IPS-NIHi11 (cell line): ENCODE measurements at regions not wholly inside any gene's neighbourhood (a gene's known extent, or its start where the extent isn't known, plus 50 kb on each side); places are given as distances from the start of the nearest gene placed in this dataset.

Experiments used
- DNase-seq: peaks from one replicate; pipeline ENCODE4 v3.0.0; 2012; ENCODE audit warnings: mixed read lengths, low spot score

DNA sequence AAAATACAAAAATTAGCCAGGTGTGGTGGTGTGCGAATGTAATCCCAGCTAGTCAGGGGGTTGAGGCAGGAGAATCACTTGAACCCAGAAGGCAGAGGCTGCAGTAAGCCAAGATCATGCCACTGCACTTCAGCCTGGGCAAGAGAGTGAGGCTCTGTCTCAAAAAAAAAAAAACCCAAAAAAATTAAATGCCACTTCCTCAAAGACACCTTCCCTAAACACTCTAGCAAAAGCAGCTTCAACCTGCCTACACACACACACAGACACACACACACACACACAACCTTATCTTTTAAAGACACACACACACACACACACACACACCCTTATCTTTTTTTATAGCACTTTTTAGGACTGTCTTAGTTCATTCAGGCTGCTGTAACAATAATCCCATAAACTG is 201.7 kb upstream of the PSMD7 start:
- DNase-seq = no peak

- DNase-seq = no peak
Measured at GRCh38 chr16:74094514-74094913, 202.1 kb upstream of the PSMD7 start.

DNA sequence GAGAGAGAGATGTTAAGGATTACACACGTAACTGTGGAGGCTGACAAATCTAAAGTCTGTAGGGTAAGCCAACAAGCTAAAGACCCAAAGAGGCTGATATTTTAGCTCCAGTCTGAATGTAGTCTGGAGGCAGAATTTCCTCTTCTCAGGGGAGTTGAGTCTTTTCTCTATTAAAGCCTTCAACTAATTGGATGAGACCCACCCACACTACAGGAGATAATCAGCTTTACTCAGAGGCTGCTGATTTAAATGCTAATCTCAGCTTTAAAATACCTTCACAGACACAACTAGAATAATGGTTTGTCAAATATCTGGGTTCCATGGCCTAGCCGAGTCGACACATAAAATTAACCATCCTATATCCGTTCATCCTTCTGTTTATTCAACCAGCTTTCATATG is 204.3 kb upstream of the PSMD7 start:
- no peak for DNase-seq

- no peak for DNase-seq
Measured at GRCh38 chr16:74090871-74091270, 205.7 kb upstream of the PSMD7 start.

- no peak for DNase-seq
Measured at GRCh38 chr16:74083541-74083940, 213.1 kb upstream of the PSMD7 start.

DNA sequence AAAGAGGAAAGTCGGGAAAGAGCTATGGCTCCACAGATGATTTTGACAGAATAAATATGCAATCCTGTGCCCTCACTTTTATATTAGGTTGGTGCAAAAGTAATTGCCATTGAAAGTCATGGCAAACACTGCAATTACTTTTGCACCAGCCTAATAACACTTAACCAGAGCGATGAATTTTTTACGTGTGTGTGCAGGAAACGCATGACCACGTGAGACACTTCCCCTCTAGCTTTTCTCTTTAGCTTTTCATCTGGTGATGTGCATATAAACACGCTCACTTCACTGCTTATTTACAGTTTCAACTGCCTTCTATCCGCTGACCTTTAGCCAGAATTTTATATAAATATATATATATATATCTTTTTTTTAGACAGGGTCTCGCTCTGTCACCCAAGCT is 216.3 kb upstream of the PSMD7 start:
- no peak for DNase-seq

DNA sequence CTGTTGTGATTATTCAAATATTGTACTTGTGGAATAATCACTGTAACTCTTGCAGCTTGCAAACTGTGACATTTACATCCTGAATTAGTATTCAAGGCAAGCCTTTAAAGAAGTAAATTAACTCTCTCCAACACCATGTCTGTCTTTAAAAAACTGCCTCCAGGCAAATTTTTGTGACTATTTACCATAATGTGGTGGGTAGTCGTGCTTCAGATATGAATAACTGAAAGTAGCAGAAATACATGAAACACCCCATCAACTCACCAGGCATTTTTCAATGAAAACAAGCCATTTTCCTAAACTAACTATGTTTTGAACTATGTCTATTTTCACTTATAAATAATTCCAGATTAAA is 217.4 kb upstream of the PSMD7 start:
- DNase-seq = no peak

- no peak for DNase-seq
Measured at GRCh38 chr16:74078511-74079231, 217.9 kb upstream of the PSMD7 start.

- peak; percentile 31 for DNase-seq
Measured at GRCh38 chr16:74076568-74076967, 220.0 kb upstream of the PSMD7 start.

DNA sequence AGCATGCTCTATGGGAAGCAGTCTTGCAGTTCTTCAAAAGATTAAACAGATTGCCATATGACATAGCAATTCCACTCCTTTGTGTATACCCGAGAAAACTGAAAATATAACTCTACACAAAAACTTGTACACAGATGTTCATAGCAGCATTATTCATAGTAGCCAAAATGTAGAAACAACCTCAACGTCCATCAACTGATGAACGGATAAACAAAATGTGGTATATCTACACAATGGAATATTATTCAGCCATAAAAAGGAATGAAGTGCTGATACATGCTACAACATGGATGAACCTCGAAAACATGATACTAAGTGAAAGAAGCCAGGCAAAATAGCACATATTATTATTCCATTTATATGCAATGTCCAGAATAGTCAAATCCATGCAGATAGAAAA is 221.2 kb upstream of the PSMD7 start:
- no peak for DNase-seq

DNA sequence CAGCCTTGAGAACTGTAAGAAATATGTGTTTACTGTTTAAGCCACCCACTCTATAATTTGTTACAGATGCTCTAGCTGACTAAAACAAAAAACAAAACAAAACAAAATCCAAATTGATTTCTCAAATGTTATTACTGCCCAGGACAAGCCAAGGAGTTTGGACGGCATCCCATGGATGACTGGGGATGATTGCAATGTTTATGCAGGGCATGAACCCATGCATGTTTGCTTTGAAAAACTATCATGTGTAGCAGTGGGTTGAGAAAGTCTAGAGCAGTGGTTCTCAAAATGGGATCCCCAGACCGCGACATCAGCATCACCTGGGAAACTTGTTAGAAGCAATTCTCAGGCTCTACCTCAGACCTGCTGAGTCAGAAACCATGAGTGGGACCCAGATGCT is 223.2 kb upstream of the PSMD7 start:
- no peak for DNase-seq

GRCh38 chr16:74071996-74072535 is 224.5 kb upstream of the PSMD7 start:
- DNase-seq = no peak

DNA sequence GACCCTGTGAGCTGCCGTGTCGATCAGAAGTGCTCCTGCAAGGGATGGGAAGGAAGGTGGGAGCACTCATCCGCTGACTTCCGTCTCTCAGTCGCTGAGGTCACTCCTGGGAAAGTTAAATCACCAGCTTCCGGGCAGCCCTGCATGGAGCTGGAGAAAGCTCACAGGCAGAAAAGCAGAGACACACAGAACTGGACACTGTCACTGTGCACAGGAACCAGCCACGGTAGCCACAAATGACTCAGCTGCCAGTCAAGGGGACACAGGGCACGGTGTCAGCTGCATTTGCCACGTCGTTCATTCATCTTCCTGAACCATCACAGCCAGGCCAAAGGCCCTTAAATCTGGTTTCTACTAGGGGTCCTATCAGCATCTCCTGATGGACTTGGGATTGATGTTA is 226.4 kb upstream of the PSMD7 start:
- DNase-seq = no peak

- no peak for DNase-seq
Measured at GRCh38 chr16:74064120-74064735, 232.4 kb upstream of the PSMD7 start.

DNA sequence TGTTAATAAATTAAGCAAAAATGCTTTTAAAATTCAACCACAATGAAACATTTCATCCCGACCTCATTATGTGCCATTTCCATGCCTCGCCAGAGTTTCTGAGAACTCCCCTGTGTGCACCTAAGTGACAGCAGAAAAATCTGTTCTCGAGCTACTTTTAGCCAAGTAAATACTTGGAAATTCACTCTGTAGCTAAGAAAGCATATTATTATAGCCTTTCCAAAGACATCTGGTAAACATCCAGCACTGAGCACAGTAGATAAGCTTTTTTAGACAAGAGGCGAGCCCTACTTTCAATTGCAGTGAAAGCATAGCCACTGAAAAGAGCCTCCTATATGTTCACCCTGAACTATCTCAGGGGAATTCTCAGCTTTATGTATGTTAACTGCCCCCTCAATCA is 242.8 kb upstream of the PSMD7 start:
- DNase-seq = no peak

- DNase-seq = no peak
Measured at GRCh38 chr16:74053312-74053711, 243.3 kb upstream of the PSMD7 start.

DNA sequence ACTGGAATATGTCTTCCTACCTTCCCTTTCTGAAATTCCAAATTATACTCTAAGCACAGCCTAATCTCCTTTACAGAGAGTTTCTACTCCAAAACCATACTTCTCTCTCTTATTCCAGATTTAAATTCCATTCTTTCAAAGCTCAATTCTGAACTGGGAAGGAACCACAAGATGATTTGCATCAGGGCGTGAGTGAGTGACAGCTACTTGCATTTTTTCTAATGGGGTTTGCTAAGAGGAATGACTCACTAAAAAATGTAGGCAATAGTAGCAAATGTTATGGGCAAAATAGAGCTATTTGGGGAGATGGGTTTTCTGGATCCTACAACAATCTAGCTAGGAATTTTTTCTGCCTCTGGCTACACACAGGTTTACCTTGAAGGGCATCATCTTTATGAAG is 244.6 kb upstream of the PSMD7 start:
- no peak for DNase-seq

DNA sequence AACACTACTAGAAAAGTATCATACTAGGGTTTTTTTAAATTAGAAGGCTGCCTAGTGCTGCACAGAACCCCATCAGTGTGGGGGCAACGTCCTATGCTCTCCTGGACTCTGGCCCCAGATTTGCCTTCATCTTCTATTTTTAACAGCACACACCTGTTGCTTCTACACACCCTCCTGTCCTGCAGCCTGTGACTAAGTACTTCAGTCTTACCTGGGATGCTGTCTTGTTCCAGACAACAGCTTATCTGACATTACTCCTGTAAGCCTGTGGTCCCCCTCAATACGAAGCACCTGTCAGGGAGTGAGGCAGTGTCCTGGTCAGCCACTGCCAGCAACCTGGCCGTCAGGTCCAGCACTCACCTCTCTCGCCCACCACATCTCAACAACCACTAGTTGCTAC is 247.6 kb upstream of the PSMD7 start:
- no peak for DNase-seq

DNA sequence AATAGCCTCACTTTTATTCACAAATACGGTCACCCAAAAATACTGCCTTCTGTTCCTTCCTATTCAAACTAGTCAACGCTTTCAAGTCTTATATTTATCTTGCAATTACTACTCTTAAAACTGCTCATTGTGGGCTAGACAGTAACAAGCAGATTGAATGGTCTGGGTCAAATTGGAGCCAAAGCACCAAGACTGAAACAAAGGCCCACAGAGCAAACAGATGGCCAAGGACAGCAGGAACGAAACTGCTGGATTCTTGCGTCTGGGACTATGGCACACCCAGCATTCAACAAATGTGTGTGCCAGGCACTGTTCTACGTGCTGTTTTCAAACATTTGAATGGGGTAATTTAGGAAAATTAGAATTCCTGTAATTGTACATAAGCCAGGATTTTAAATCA is 250.1 kb upstream of the PSMD7 start:
- no peak for DNase-seq

DNA sequence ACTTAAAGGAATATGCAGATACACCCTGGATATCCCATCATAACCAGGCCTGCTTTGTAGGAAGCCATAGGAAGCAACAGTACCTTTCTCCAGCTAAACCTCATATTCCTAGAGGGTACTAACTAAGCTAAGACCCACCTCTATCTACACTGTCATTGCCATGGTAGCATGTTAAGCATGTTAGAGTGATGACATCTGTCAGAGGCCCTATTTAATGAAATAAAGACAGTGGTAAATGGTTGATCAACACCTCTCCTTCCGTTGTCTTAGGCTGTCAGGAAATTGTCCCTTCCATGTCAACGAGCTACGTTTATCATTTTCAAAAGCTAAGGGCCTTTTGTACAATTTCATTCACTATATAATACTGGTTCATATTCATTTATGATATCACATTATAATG is 251.1 kb upstream of the PSMD7 start:
- DNase-seq = no peak

DNA sequence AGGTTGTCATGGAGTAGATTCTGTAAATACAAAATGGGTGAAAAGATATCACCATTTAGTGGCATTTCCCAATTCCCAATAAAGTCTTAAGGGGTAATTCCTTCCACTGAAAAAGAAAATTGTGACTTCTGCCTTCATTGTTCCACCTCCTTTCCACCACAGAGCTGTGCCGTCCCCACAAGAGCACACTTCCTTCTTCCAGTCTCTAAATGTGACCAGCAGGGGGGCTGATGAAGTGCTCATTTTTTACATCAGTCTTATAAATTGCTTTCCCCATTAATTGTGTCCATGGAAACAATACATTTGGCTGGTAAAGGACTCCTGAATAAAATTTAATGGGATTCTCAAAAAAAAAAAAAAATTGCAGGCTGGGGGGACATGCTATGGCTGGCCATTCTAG is 260.8 kb upstream of the PSMD7 start:
- peak; percentile 19 for DNase-seq

- peak; percentile 27 for DNase-seq
Measured at GRCh38 chr16:74034862-74035261, 261.8 kb upstream of the PSMD7 start.

DNA sequence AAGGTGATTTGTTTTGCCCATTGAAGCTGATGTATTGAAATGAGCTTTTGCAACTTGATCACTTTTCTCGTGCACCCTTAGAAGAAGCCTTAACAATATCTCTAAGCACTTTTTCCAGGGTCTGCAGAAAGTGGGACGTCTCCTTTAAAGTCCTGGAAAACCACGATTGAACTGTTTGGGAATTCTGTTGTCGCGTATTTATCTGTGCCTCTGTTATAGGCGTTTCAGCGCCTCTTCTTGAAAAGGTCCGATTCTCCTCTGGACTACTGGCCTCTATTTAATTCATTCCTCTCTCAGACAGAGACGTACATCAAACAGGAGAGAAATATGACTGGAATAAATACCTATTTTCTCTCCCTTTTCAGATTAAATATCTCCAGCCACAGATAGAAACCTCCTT is 262.4 kb upstream of the PSMD7 start:
- no peak for DNase-seq

- no peak for DNase-seq
Measured at GRCh38 chr16:74033441-74033995, 263.1 kb upstream of the PSMD7 start.
